Parathyroid adenoma (tissue), 2 donors: ENCODE measurements at regions not wholly inside any gene's neighbourhood (a gene's known extent, or its start where the extent isn't known, plus 50 kb on each side); places are given as distances from the start of the nearest gene placed in this dataset.

ENCODE experiments used
- H2AFZ ChIP-seq: fragments of 300-600 bp; sonication (generic); one replicate; pipeline ENCODE4 v1.7.0; 2017; ENCODE audit warnings: antibody characterized with exemption, mild to moderate bottlenecking
- H3K27ac ChIP-seq: fragments of 300-600 bp; sonication (generic); one replicate; pipeline ENCODE4 v1.7.0; 2017
- H3K27me3 ChIP-seq: fragments of 300-600 bp; sonication (generic); one replicate; pipeline ENCODE4 v1.7.0; 2017; ENCODE audit warnings: low read length; ENCODE audit not compliant: control insufficient read depth, insufficient read depth
- H3K36me3 ChIP-seq: fragments of 300-600 bp; sonication (generic); one replicate; pipeline ENCODE4 v1.7.0; 2017; ENCODE audit warnings: low read length; ENCODE audit not compliant: control insufficient read depth, insufficient read depth
- H3K4me1 ChIP-seq: fragments of 300-600 bp; sonication (generic); one replicate; pipeline ENCODE4 v1.7.0; 2017; ENCODE audit warnings: control low read depth
- H3K4me2 ChIP-seq: fragments of 300-600 bp; sonication (generic); one replicate; pipeline ENCODE4 v1.7.0; 2017; ENCODE audit warnings: low read length
- H3K4me3 ChIP-seq: fragments of 300-600 bp; sonication (generic); one replicate; pipeline ENCODE4 v1.7.0; 2017; ENCODE audit warnings: low read depth, low read length
- H3K79me2 ChIP-seq: fragments of 300-600 bp; sonication (generic); one replicate; pipeline ENCODE4 v1.7.0; 2017; ENCODE audit warnings: control low read depth
- H3K9ac ChIP-seq: fragments of 300-600 bp; sonication (generic); one replicate; pipeline ENCODE4 v1.7.0; 2017; ENCODE audit warnings: mild to moderate bottlenecking
- H3K9me3 ChIP-seq: fragments of 300-600 bp; sonication (generic); one replicate; pipeline ENCODE4 v1.7.0; 2017; ENCODE audit warnings: low read length; ENCODE audit not compliant: control insufficient read depth
- TF ChIP-seq, protein P1 (sequence below): fragments of 300-600 bp; sonication (generic); IDR thresholded peaks from one replicate; pipeline ENCODE4 v1.7.0; 2017; ENCODE audit warnings: antibody characterized with exemption, mild to moderate bottlenecking
- donor health status: primary hyperparathyroidism.

DNA sequence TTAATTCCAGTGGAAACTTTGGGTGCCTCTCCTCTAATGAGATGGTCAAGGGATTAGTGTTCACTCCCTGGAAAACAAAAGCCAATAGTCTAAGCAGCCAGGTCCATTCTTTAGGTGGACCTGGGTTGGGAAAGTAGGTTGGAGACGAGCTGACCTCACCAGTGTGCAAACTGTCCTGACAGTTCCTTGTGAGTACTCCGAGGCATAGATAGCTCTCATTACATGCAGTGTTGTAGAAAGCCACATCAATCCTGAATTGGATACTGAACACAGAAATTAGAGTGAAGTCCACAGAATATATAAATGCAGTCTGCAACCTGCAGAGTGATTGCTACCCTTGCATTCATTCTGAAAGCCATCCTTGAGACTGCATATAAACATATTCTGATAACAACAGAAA lies 675.1 kb upstream of the CXADR start:
- Histone ChIP-seq H3K4me1 (no peaks in the 10 kb centered on the region), H2AFZ (no peak overlapping the region), H3K4me3 (no peak overlapping the region), H3K4me2 (no peak overlapping the region), H3K9me3 (no peaks in the 10 kb centered on the region), H3K27ac (no peak overlapping the region), H3K36me3 (no peaks in the 10 kb centered on the region), H3K79me2 (no peaks in the 10 kb centered on the region), H3K9ac (no peak overlapping the region), H3K27me3 (no peaks in the 10 kb centered on the region)
- TF ChIP-seq, protein P1, sequence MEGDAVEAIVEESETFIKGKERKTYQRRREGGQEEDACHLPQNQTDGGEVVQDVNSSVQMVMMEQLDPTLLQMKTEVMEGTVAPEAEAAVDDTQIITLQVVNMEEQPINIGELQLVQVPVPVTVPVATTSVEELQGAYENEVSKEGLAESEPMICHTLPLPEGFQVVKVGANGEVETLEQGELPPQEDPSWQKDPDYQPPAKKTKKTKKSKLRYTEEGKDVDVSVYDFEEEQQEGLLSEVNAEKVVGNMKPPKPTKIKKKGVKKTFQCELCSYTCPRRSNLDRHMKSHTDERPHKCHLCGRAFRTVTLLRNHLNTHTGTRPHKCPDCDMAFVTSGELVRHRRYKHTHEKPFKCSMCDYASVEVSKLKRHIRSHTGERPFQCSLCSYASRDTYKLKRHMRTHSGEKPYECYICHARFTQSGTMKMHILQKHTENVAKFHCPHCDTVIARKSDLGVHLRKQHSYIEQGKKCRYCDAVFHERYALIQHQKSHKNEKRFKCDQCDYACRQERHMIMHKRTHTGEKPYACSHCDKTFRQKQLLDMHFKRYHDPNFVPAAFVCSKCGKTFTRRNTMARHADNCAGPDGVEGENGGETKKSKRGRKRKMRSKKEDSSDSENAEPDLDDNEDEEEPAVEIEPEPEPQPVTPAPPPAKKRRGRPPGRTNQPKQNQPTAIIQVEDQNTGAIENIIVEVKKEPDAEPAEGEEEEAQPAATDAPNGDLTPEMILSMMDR = no peak

DNA sequence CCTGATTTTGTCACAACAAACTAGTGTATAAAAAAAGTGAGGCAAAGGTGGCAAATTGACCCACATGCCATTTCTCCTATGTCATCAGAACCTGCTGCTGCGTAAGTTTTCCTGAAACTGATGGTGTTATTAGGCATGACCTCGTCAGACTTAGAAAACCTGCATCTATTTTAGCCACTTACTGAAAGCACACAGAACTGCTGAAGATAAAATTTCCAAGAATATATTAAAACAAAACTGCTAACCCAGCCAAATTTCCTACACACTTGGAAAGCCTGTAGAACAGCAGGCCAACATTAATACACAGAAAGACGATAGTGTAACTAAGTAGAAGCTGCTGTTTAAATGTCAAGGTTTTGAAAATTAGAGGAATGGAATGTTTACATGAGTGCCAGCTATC lies 674.5 kb upstream of the CXADR start:
- TF ChIP-seq, protein P1 = no peak
- Histone ChIP-seq H3K36me3 (no peaks in the 10 kb centered on the region), H3K4me3 (no peak overlapping the region), H2AFZ (no peak overlapping the region), H3K27ac (no peak overlapping the region), H3K4me1 (no peaks in the 10 kb centered on the region), H3K79me2 (no peaks in the 10 kb centered on the region), H3K9ac (no peak overlapping the region), H3K27me3 (no peaks in the 10 kb centered on the region), H3K4me2 (no peak overlapping the region), H3K9me3 (no peaks in the 10 kb centered on the region)

DNA sequence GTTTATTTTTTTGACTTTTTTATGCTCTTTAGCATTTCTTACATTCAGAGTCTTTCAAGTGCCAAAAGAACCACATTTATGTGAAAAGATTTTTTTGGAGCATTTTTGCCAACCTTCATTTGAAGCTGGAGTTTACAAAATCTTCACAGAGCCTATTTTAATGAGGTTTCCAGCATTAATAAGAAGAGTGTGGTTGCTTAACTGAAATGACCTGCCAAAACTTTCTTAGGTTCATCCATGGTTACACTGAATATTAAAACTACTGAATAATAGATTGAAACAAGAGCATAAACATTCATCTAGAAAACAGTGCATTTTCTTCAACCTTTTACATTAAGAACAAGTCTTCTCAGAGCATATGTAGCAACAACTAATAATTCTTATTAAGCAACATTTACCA lies 672.3 kb upstream of the CXADR start:
- no peak overlapping the region for H3K9ac ChIP-seq
- H3K27ac ChIP-seq = no peak overlapping the region
- H3K4me1 ChIP-seq = no peaks in the 10 kb centered on the region
- no peak overlapping the region for H2AFZ ChIP-seq
- no peaks in the 10 kb centered on the region for H3K79me2 ChIP-seq
- no peak overlapping the region for H3K4me3 ChIP-seq
- no peaks in the 10 kb centered on the region for H3K27me3 ChIP-seq
- no peaks in the 10 kb centered on the region for H3K9me3 ChIP-seq
- H3K4me2 ChIP-seq = no peak overlapping the region
- H3K36me3 ChIP-seq = no peaks in the 10 kb centered on the region
- TF ChIP-seq, protein P1 = no peak

DNA sequence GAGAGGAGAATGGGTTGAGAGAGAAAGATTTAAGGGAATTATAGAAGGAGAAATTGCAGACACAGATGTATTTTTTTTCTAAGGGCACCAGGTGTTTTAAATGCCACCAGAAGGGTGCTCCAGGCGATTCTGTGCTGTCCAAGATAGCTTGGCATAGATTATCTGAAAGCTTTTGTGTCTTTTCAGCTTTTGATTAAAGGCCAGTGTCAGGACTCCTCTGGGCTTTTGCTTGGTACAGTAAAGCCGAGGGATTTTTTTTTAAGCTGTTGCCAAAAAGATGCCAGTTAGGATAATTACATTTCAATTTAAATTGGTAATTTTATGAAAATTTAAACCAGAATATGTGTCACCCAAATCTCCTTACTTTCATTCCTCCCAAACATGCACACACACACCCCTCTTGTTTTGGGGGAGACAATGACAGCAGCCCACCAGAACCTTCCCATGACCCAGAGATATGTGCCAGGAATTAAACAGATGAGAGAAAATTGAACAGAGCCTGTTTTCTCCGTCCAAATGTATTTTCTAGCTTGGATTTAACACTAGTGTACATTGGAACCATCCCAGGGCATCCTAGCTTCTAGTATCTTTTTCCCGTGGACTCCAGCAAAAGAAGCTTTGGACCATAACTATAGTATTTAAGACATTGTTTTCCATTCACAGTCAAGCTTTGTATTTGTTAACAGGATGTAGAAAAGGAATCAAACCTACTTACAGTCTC lies 670.7 kb upstream of the CXADR start:
- Histone ChIP-seq H3K9ac (no peak overlapping the region), H3K4me2 (no peak overlapping the region), H3K9me3 (no peaks in the 10 kb centered on the region), H3K27ac (no peak overlapping the region), H3K36me3 (no peaks in the 10 kb centered on the region), H3K27me3 (no peaks in the 10 kb centered on the region), H3K4me3 (no peak overlapping the region), H3K79me2 (no peaks in the 10 kb centered on the region), H3K4me1 (no peaks in the 10 kb centered on the region), H2AFZ (no peak overlapping the region)
- TF ChIP-seq, protein P1 = no peak

DNA sequence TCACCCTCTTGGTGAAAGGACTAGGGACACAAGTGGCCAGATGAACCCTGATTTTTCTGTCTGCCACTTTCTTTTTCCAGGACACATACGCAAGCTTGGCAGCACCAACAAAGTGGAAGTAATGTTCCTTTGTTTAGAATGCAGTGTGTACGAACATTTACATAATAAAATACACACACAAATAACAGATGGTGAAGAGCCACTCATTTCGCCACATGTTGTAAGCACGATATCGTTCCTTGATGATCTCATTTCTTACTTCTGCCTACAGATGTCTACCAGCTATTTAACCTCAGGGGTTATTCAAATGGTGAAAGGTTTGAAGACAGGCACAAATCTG lies 670.2 kb upstream of the CXADR start:
- no peak overlapping the region for H3K4me3 ChIP-seq
- no peak overlapping the region for H2AFZ ChIP-seq

More for the DNA sequence above, 670.2 kb upstream of the CXADR start:
- Histone ChIP-seq H3K27ac (no peak overlapping the region), H3K36me3 (no peaks in the 10 kb centered on the region), H3K79me2 (no peaks in the 10 kb centered on the region), H3K4me2 (no peak overlapping the region), H3K4me1 (no peaks in the 10 kb centered on the region), H3K9me3 (no peaks in the 10 kb centered on the region), H3K9ac (no peak overlapping the region), H3K27me3 (no peaks in the 10 kb centered on the region)
- TF ChIP-seq, protein P1 = no peak
